ENCODE measurements at regions not wholly inside any gene's neighbourhood (a gene's known extent, or its start where the extent isn't known, plus 50 kb on each side); places are given as distances from the start of the nearest gene placed in this dataset.

GRCh38 chr3:106830334-106830733 lies 546.9 kb upstream of the CCDC54 start:
- H3K36me3 ChIP-seq (ENCODE audit: insufficient read depth, low read length), result no peaks in the 10 kb centered on the region
- H3K4me3 ChIP-seq (ENCODE audit: low read length, poor library complexity, severe bottlenecking), result no peak overlapping the region
- no peak overlapping the region for H3K4me2 ChIP-seq (ENCODE audit: low read depth, low read length, poor library complexity, severe bottlenecking)
- H4K20me1 ChIP-seq (ENCODE audit: insufficient read depth, low read length, poor library complexity, severe bottlenecking), result no peaks in the 10 kb centered on the region
- no peaks in the 10 kb centered on the region for H3K27me3 ChIP-seq (ENCODE audit: insufficient read depth, low read length, poor library complexity, severe bottlenecking)
- peaks cover 37% of the 10 kb centered on the region for H3K4me1 ChIP-seq (ENCODE audit: insufficient read depth, low read length, poor library complexity, severe bottlenecking)
- TF ChIP-seq CTCF (conservative IDR thresholded peaks at IDR 0.05; ENCODE audit: low read length) (no peak), EZH2phosphoT487 (IDR thresholded peaks at IDR 0.05; ENCODE audit: borderline replicate concordance) (no peak)
- H3F3A ChIP-seq (ENCODE audit: low read depth), result peaks cover 18% of the 10 kb centered on the region
- H2AFZ ChIP-seq (ENCODE audit: low read length), result no peak overlapping the region
- no peaks in the 10 kb centered on the region for H3K9me2 ChIP-seq (replicated peaks; ENCODE audit: low read depth, low read length)
- H3K79me2 ChIP-seq (ENCODE audit: insufficient read depth, low read length), result no peaks in the 10 kb centered on the region
- peaks cover 49% of the 10 kb centered on the region for H3K9me3 ChIP-seq (ENCODE audit: insufficient read depth, low read depth, low read length)
- no peak overlapping the region for H3K9ac ChIP-seq (ENCODE audit: low read depth, low read length, poor library complexity, severe bottlenecking)

- no peak overlapping the region for H2AFZ ChIP-seq (ENCODE audit: low read length)
- no peak overlapping the region for H3K4me2 ChIP-seq (ENCODE audit: low read depth, low read length, poor library complexity, severe bottlenecking)
- no peaks in the 10 kb centered on the region for H4K20me1 ChIP-seq (ENCODE audit: insufficient read depth, low read length, poor library complexity, severe bottlenecking)
- TF ChIP-seq CTCF (conservative IDR thresholded peaks at IDR 0.05; ENCODE audit: low read length), result no peak
- no peak for TF ChIP-seq EZH2phosphoT487 (IDR thresholded peaks at IDR 0.05; ENCODE audit: borderline replicate concordance)
- H3K4me1 ChIP-seq (ENCODE audit: insufficient read depth, low read length, poor library complexity, severe bottlenecking), result peaks cover 10% of the 10 kb centered on the region
- H3K4me3 ChIP-seq (ENCODE audit: low read length, poor library complexity, severe bottlenecking), result no peak overlapping the region
- H3K9me3 ChIP-seq (ENCODE audit: insufficient read depth, low read depth, low read length), result peaks cover 23% of the 10 kb centered on the region
- H3K27me3 ChIP-seq (ENCODE audit: insufficient read depth, low read length, poor library complexity, severe bottlenecking), result no peaks in the 10 kb centered on the region
- no peaks in the 10 kb centered on the region for H3K79me2 ChIP-seq (ENCODE audit: insufficient read depth, low read length)
- no peaks in the 10 kb centered on the region for H3K36me3 ChIP-seq (ENCODE audit: insufficient read depth, low read length)
- no peaks in the 10 kb centered on the region for H3K9me2 ChIP-seq (replicated peaks; ENCODE audit: low read depth, low read length)
- H3K9ac ChIP-seq (ENCODE audit: low read depth, low read length, poor library complexity, severe bottlenecking), result no peak overlapping the region
- no peaks in the 10 kb centered on the region for H3F3A ChIP-seq (ENCODE audit: low read depth)
Observed at GRCh38 chr3:106836906-106837305, 540.3 kb upstream of the CCDC54 start.

- H3K4me2 ChIP-seq (ENCODE audit: low read depth, low read length, poor library complexity, severe bottlenecking), result no peak overlapping the region
Observed at GRCh38 chr3:106837616-106838015, 539.6 kb upstream of the CCDC54 start.

More at GRCh38 chr3:106837616-106838015, 539.6 kb upstream of the CCDC54 start:
- peaks cover 16% of the 10 kb centered on the region for H3K9me3 ChIP-seq (ENCODE audit: insufficient read depth, low read depth, low read length)
- H3K4me1 ChIP-seq (ENCODE audit: insufficient read depth, low read length, poor library complexity, severe bottlenecking), result peaks cover 10% of the 10 kb centered on the region
- H3K4me3 ChIP-seq (ENCODE audit: low read length, poor library complexity, severe bottlenecking), result no peak overlapping the region
- no peaks in the 10 kb centered on the region for H3K36me3 ChIP-seq (ENCODE audit: insufficient read depth, low read length)
- TF ChIP-seq CTCF (conservative IDR thresholded peaks at IDR 0.05; ENCODE audit: low read length) (no peak), EZH2phosphoT487 (IDR thresholded peaks at IDR 0.05; ENCODE audit: borderline replicate concordance) (no peak)
- no peaks in the 10 kb centered on the region for H3K27me3 ChIP-seq (ENCODE audit: insufficient read depth, low read length, poor library complexity, severe bottlenecking)
- H4K20me1 ChIP-seq (ENCODE audit: insufficient read depth, low read length, poor library complexity, severe bottlenecking), result no peaks in the 10 kb centered on the region
- no peaks in the 10 kb centered on the region for H3F3A ChIP-seq (ENCODE audit: low read depth)
- H3K9ac ChIP-seq (ENCODE audit: low read depth, low read length, poor library complexity, severe bottlenecking), result no peak overlapping the region
- H2AFZ ChIP-seq (ENCODE audit: low read length), result no peak overlapping the region
- H3K9me2 ChIP-seq (replicated peaks; ENCODE audit: low read depth, low read length), result no peaks in the 10 kb centered on the region
- no peaks in the 10 kb centered on the region for H3K79me2 ChIP-seq (ENCODE audit: insufficient read depth, low read length)
